ENCODE measurements at regions not wholly inside any gene's neighbourhood (a gene's known extent, or its start where the extent isn't known, plus 50 kb on each side); places are given as distances from the start of the nearest gene placed in this dataset.

DNA sequence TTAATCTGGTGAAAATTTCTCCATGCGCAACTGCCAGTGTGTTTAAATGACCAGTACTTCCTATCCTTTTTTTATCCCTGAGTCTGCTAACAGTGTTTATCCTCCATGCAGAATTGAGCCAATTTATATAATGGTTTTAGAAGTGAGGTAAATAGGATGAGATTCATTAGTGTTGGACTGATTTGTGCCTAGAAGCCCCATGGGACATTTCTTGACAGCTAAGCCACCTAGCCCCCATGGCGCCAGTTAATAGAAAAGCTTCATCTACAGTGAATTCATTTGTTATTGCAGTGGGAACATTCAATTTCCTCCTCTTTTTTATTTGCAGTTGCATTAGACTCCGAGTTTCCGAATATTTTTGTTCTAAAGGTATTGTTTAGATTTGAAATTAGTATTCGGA, 175.6 kb downstream of the ARL6IP6 start (continued):
- TF ChIP-seq, protein P1, sequence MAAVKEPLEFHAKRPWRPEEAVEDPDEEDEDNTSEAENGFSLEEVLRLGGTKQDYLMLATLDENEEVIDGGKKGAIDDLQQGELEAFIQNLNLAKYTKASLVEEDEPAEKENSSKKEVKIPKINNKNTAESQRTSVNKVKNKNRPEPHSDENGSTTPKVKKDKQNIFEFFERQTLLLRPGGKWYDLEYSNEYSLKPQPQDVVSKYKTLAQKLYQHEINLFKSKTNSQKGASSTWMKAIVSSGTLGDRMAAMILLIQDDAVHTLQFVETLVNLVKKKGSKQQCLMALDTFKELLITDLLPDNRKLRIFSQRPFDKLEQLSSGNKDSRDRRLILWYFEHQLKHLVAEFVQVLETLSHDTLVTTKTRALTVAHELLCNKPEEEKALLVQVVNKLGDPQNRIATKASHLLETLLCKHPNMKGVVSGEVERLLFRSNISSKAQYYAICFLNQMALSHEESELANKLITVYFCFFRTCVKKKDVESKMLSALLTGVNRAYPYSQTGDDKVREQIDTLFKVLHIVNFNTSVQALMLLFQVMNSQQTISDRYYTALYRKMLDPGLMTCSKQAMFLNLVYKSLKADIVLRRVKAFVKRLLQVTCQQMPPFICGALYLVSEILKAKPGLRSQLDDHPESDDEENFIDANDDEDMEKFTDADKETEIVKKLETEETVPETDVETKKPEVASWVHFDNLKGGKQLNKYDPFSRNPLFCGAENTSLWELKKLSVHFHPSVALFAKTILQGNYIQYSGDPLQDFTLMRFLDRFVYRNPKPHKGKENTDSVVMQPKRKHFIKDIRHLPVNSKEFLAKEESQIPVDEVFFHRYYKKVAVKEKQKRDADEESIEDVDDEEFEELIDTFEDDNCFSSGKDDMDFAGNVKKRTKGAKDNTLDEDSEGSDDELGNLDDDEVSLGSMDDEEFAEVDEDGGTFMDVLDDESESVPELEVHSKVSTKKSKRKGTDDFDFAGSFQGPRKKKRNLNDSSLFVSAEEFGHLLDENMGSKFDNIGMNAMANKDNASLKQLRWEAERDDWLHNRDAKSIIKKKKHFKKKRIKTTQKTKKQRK (IDR thresholded peaks at IDR 0.05; ENCODE audit: low read length), result no peak
- TF ChIP-seq ATF7-NPFF (CRISPR knock-in tag; IDR thresholded peaks at IDR 0.05; ENCODE audit: low read depth) (no peak), HOXD1 (CRISPR knock-in tag; IDR thresholded peaks at IDR 0.05) (no peak), TMF1 (CRISPR knock-in tag; IDR thresholded peaks at IDR 0.05; ENCODE audit: low read depth) (no peak), ZFY (CRISPR knock-in tag; IDR thresholded peaks at IDR 0.05) (no peak), GZF1 (CRISPR knock-in tag; IDR thresholded peaks at IDR 0.05) (no peak), KLF15 (CRISPR knock-in tag; IDR thresholded peaks at IDR 0.05; ENCODE audit: borderline replicate concordance) (no peak)
- TF ChIP-seq, protein P2, sequence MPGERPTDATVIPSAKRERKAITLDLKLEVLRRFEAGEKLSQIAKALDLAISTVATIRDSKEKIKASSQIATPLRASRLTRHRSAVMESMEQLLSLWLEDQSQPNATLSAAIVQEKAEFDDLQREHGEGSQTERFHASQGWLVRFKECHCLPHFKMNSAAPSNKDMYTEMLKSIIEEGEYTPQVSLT (CRISPR knock-in tag; IDR thresholded peaks at IDR 0.05; ENCODE audit: borderline replicate concordance, low read depth), result no peak

DNA sequence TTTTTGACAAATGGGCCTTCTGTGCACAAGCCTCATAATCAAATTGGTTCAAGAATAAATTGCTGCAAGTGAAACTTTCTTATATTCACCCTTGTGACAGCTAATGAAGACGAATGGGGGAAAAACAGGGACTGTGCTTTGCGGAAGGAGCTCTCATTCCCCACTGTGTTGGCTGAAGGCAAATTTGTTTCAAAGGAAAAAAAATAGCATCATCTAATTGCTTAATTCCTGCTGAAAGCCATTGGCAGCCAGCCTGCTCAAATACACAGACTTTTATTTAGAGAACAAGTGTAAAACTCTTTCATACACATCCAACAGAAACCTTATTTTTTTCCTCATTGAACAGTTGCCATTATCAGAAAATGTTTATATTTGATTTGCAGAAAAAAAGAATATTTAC, 172.3 kb downstream of the ARL6IP6 start:
- intact Hi-C loops (cut with micrococcal nuclease; ENCODE audit: unreplicated experiment), result no loop called here
- CTCF ChIA-PET (ENCODE audit: low intra/inter-chr PET ratio, low total read pairs), result no interaction called here
- no peak for TF ChIP-seq SMAD1 (CRISPR knock-in tag; IDR thresholded peaks at IDR 0.05; ENCODE audit: borderline replicate concordance, low read depth)
- TF ChIP-seq CBFB (CRISPR knock-in tag; IDR thresholded peaks at IDR 0.05), result no peak
- TF ChIP-seq ZNF17 (CRISPR knock-in tag; IDR thresholded peaks at IDR 0.05), result no peak
- no peak for TF ChIP-seq ZNF552 (CRISPR knock-in tag; IDR thresholded peaks at IDR 0.05; ENCODE audit: borderline replicate concordance)
- TF ChIP-seq ZNF24 (IDR thresholded peaks at IDR 0.05), result no peak
- TF ChIP-seq, protein P3, sequence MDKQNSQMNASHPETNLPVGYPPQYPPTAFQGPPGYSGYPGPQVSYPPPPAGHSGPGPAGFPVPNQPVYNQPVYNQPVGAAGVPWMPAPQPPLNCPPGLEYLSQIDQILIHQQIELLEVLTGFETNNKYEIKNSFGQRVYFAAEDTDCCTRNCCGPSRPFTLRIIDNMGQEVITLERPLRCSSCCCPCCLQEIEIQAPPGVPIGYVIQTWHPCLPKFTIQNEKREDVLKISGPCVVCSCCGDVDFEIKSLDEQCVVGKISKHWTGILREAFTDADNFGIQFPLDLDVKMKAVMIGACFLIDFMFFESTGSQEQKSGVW (CRISPR knock-in tag; IDR thresholded peaks at IDR 0.05; ENCODE audit: borderline replicate concordance), result no peak
- TF ChIP-seq, protein P4, sequence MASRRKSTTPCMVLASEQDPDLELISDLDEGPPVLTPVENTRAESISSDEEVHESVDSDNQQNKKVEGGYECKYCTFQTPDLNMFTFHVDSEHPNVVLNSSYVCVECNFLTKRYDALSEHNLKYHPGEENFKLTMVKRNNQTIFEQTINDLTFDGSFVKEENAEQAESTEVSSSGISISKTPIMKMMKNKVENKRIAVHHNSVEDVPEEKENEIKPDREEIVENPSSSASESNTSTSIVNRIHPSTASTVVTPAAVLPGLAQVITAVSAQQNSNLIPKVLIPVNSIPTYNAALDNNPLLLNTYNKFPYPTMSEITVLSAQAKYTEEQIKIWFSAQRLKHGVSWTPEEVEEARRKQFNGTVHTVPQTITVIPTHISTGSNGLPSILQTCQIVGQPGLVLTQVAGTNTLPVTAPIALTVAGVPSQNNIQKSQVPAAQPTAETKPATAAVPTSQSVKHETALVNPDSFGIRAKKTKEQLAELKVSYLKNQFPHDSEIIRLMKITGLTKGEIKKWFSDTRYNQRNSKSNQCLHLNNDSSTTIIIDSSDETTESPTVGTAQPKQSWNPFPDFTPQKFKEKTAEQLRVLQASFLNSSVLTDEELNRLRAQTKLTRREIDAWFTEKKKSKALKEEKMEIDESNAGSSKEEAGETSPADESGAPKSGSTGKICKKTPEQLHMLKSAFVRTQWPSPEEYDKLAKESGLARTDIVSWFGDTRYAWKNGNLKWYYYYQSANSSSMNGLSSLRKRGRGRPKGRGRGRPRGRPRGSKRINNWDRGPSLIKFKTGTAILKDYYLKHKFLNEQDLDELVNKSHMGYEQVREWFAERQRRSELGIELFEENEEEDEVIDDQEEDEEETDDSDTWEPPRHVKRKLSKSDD (CRISPR knock-in tag; IDR thresholded peaks at IDR 0.05; ENCODE audit: low read depth), result no peak
- no peak for TF ChIP-seq EEA1 (CRISPR knock-in tag; IDR thresholded peaks at IDR 0.05; ENCODE audit: borderline replicate concordance)
- no peak for TF ChIP-seq CBX5 (CRISPR knock-in tag; IDR thresholded peaks at IDR 0.05; ENCODE audit: borderline replicate concordance)
- no peak for TF ChIP-seq ZNF234 (CRISPR knock-in tag; conservative IDR thresholded peaks at IDR 0.05)

More for the DNA sequence above, 172.3 kb downstream of the ARL6IP6 start:
- no peaks in the 10 kb centered on the region for H3K79me2 ChIP-seq (ENCODE audit: insufficient read depth, low read length)
- H3K27me3 ChIP-seq (ENCODE audit: control insufficient read depth in 1 of 2, insufficient read depth in 2 of 2, low read length in 2 of 2), result no peaks in the 10 kb centered on the region; a peak in 1 of 5 replicates
- in situ Hi-C loops (cut with HindIII; ENCODE audit: extremely low pct_ligation_motif_present, low pct_unique_long_range_greater_than_20kb), result no loop called here
- no peak overlapping the region for H3K4me3 ChIP-seq (replicated peaks in 1 of 3; ENCODE audit: insufficient read depth in 1 of 3, low read depth in 2 of 3, low read length in 3 of 3)
- ATAC-seq, result no peak
- no peaks in the 10 kb centered on the region for H3K4me1 ChIP-seq (ENCODE audit: insufficient read depth, low read length)
- WGBS (ENCODE audit: low lambda C conversion rate), result 9% methylated on average over 2 of the region's 2 CpGs
- no peak for DNase-seq (ENCODE audit: low spot score)
- H2AFZ ChIP-seq (ENCODE audit: low read length), result no peak overlapping the region
- H3K9ac ChIP-seq (ENCODE audit: insufficient read depth, low read depth, low read length), result no peak overlapping the region
- no peak overlapping the region for H3K4me2 ChIP-seq (ENCODE audit: low read depth, low read length)
- H3K36me3 ChIP-seq (replicated peaks in 1 of 2; ENCODE audit: control insufficient read depth in 1 of 2, insufficient read depth in 2 of 2, low read length in 2 of 2), result no peaks in the 10 kb centered on the region
- no peak overlapping the region for H3K27ac ChIP-seq (ENCODE audit: extremely low read length, insufficient read depth, low read length)
- no peaks in the 10 kb centered on the region for H4K20me1 ChIP-seq (ENCODE audit: insufficient read depth, low read length)
- no peak for FAIRE-seq
- no peaks in the 10 kb centered on the region for H3K9me3 ChIP-seq (ENCODE audit: low read length)
- BruUV-seq (replicated peaks), result no TSS peak
- POLR2A ChIA-PET, result no interaction called here

All from HepG2 (cell line).